GM10248 (cell line): ENCODE measurements at regions not wholly inside any gene's neighbourhood (a gene's known extent, or its start where the extent isn't known, plus 50 kb on each side); places are given as distances from the start of the nearest gene placed in this dataset.

Experiments
- CTCF ChIA-PET: fragments of 300-600 bp; sonication (Branson Sonifier 250); formaldehyde crosslinking; extraction: SDS; loops from one replicate; lab custom pipeline; 2021; ENCODE audit warnings: antibody characterized with exemption; lab: Yijun Ruan, JAX
- POLR2A ChIA-PET: fragments of 350-650 bp; sonication (Branson Sonifier 250); formaldehyde crosslinking; extraction: SDS; loops from one replicate; lab custom pipeline; 2020; ENCODE audit warnings: antibody characterized with exemption; lab: Yijun Ruan, JAX
- DNase-seq: peaks from one replicate; pipeline ENCODE4 v3.0.0; 2012; ENCODE audit errors: extremely low spot score
- CTCF ChIP-seq: IDR thresholded peaks from 2 replicates; pipeline ENCODE4 v1.5.1; 2012; ENCODE audit warnings: mild to moderate bottlenecking, low read depth; ENCODE audit errors: extremely low read depth, missing control alignments, control extremely low read depth

GRCh38 chr2:173552531-173552930, 197.9 kb downstream of the CDCA7 start:
- TF ChIP-seq CTCF, result no peak
- CTCF ChIA-PET, result interaction anchor here (0.8 to 1.3 kb wide), 3 partner anchors 15 to 150 kb away, joined by 3 to 4 read pairs (median 3); no protein-coding TSS in a partner anchor
- DNase-seq, result no peak
- POLR2A ChIA-PET, result no interaction called here

- POLR2A ChIA-PET, result no interaction called here
- TF ChIP-seq CTCF, result no peak
- DNase-seq, result no peak
- CTCF ChIA-PET, result interaction anchor here (1.3 kb wide), 2 partner anchors 14 to 24 kb away, joined by 3 to 4 read pairs; no protein-coding TSS in a partner anchor
These were observed 198.9 kb downstream of the CDCA7 start for GRCh38 chr2:173553593-173553992.

GRCh38 chr2:173555833-173556232, 201.2 kb downstream of the CDCA7 start:
- CTCF ChIA-PET, result interaction anchor here (0.7 to 1.4 kb wide), 2 partner anchors 13 to 14 kb away, joined by 3 to 4 read pairs; no protein-coding TSS in a partner anchor
- POLR2A ChIA-PET, result no interaction called here
- no peak for DNase-seq
- no peak for TF ChIP-seq CTCF

GRCh38 chr2:173556816-173557215, 202.1 kb downstream of the CDCA7 start:
- CTCF ChIA-PET, result no interaction called here
- POLR2A ChIA-PET, result no interaction called here
- no peak for DNase-seq
- no peak for TF ChIP-seq CTCF

GRCh38 chr2:173557497-173557896, 202.8 kb downstream of the CDCA7 start:
- ChIA-PET CTCF (interaction anchor here (0.9 kb wide), 1 partner anchor 12 kb away, joined by 4 read pairs; no protein-coding TSS in a partner anchor), POLR2A (no interaction called here)
- DNase-seq, result no peak
- no peak for TF ChIP-seq CTCF

- no peak for TF ChIP-seq CTCF
- DNase-seq, result no peak
- POLR2A ChIA-PET, result no interaction called here
- CTCF ChIA-PET, result interaction anchor here (0.9 to 1.8 kb wide), 5 partner anchors 15 to 540 kb away, joined by 3 to 5 read pairs (median 3); no protein-coding TSS in a partner anchor
These were observed 212.8 kb downstream of the CDCA7 start for GRCh38 chr2:173567493-173567892.
